ENCODE measurements at regions not wholly inside any gene's neighbourhood (a gene's known extent, or its start where the extent isn't known, plus 50 kb on each side); places are given as distances from the start of the nearest gene placed in this dataset.

DNA sequence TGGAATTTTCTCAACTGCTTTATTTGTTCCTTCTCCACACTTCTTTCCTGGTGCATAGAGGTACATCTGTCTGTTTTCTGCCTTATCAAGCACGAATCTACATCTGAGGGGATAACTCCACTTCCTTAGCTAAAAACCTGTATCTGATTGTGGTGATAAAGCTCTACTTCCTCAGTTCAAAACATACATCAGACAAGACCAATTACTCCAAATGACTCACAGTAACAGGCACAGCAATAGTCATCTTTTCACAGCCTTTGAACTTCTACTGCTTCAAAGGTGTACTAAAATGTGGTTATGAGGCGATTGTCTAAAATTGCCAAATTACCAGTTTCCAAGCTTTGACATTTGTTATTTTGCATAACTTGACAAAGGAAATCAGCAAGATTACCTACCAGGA, 803.6 kb upstream of the ZEB2 start:
- DNase-seq (ENCODE audit: low read depth, low spot score) = no peak

DNA sequence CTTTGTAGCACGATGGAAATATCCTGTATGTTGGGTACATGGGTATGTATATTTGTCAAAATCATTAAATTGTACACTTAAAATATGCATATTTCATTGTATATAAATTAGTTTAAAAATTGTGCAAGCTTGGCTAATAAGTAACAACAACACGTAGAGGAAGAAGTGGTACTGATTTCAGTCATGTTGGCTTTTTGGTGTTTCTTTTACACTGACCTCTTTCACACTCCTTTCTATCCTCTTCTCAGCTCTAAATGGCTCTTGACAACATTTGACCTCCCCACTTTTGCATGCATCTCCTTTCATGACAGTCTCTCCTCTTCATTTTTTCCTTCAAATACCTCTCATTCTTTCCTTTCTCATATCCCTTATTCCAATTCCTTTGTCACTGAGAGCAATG, 801.4 kb upstream of the ZEB2 start:
- DNase-seq (ENCODE audit: low read depth, low spot score) = no peak

DNA sequence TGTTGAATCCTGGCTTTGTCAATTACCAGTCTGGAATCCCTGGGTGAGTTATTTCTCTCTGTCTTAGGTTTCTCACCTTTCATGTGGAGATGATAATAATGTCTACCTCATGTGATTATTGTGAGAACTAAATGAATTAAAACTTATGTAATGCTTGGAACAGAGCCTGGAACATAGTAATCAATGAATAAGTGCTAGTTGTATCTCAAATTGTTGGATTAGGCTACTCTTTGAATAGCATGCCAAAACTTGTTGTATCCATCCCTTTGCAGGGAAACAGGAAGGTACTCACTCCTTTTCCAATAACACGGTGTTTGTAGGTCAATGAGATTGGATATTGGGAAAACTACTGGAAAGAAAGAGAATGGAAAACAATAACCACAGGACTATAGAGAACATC, 796.6 kb upstream of the ZEB2 start:
- no peak for DNase-seq (ENCODE audit: low read depth, low spot score)

DNA sequence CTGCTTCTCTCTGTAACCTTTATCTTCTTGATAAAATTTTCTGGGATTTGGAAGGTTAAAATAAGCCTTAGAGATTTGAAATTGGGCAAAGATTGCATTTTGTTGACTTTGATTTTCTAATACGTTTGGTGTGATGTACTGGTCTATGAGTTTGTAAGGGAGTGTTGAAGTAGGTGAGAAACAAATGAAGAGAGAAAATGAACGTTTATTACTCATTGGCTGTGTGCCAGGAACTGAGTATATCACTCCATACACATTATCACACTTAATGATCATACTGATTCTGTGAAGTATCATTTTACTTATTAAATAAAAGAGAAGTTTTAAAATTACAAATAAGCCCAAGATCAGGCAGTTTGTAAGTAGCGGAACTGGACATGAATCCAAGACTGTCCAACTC, 795.1 kb upstream of the ZEB2 start:
- DNase-seq (ENCODE audit: low read depth, low spot score) = no peak

DNA sequence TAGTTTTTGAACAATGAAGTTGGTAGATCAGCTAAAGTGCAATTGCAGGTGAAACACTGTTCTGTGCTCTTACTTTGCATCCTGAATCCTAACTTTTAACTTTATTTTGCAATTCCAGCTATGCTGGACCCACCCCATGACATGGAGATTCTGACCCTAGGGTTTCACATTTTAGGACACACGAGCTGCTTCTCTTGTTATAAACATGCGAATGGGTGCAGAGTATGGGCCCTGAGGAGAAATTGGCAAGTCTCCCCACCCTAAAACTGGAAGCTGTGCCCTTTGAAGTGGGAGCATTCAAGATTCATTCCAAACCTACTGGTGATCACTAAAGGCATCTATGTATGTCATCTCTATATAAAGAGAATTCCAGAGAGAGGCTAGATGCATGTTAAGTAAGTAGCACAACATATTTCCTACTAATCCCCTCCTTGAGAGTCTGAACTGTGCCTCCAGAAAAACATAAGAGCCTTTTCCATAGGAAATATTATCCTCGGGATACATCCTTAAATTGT, 794.3 kb upstream of the ZEB2 start:
- no peak for DNase-seq (ENCODE audit: low read depth, low spot score)

DNA sequence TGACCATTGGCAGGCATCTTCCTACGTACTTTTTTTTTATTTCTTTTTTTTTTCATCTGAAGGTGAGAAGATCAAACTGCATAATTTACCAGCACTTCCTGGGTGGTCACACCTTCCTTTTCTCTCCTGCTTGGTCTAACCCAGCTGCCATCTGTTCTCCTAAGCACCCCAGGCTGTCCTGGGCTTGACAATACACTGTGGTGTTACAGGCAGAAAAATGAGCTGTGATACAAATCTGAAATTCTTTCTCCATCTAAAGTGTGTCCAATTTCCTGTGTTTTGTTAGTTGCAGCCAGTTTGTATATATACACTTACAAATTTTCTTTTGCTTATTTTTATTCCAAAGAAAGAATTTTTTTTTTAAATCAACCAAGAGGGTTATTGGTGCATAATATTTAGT, 786.0 kb upstream of the ZEB2 start:
- no peak for DNase-seq (ENCODE audit: low read depth, low spot score)

DNA sequence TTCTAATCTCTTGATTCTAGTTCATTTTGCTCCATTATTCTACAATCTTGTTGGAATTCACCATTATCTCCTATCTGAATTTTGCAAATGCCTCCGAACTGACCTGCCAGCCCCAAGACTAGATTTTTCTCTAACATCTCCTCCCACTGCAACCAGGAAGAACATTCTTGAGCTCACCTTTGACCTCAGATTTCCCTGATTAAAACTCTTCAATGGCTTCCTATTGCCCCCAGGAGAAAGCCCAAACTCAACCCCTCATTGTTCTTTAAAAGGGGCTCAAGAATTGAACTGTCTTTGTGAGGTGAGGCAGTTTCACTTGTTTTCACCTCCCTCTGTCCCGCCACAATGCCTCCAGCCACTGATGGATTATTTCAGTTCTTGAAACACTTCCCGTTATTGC, 784.6 kb upstream of the ZEB2 start:
- DNase-seq (ENCODE audit: low read depth, low spot score) = no peak

DNA sequence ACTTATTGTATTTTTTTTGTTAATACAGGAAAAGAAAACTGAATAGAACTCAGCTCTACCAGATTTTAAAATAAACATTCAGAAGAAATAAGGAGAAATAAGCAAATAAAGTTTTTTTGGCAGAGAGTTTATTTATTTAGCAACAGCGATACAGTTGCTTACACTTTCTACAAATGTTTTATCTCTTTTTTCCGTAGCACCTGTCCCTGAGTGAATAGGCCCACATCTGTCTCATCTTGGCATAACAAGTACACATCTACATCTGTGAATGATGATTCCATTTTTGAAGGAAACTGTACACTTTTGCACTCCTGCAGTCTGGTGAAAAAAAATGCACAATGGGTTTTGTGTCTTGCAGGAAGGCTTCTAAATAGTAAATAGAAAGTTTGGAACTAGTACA, 783.6 kb upstream of the ZEB2 start:
- DNase-seq (ENCODE audit: low read depth, low spot score) = no peak

DNA sequence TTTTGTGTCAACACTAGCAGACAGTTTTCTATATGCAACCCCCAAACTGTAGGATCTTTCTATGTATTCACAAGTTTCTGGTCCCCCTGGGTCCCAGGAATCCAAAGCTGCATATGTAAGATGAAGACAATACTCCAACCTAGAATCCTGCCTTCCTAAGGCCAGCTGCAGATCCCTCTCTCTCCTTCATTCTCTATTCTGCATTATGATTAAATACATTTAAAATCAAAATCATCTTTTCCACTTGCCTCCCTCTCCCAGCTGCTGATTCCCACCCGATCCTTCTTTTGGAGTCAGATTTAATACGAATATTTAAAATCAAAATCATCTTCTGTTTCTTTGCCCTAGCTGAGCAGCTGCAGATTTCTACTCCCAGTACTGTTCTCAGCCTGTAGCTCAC, 783.0 kb upstream of the ZEB2 start:
- DNase-seq (ENCODE audit: low read depth, low spot score) = no peak

DNA sequence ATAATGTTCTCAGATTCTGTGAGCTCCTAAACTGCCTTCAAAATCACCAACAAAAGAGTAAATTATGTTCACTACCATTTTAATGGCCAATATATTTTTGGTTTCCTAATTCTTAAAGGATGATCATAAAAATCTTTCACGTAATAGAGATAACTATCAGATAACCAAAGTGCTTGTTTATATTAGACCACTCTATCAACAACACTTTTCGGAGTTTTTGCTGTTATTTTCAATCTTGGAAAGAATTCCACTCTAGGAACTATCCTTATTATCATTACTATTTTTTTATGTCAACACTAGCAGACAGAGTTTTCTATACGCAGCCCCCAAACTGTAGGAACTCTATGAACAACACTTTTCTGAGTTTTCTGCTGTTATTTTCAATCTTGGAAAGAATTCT, 782.5 kb upstream of the ZEB2 start:
- no peak for DNase-seq (ENCODE audit: low read depth, low spot score)

DNA sequence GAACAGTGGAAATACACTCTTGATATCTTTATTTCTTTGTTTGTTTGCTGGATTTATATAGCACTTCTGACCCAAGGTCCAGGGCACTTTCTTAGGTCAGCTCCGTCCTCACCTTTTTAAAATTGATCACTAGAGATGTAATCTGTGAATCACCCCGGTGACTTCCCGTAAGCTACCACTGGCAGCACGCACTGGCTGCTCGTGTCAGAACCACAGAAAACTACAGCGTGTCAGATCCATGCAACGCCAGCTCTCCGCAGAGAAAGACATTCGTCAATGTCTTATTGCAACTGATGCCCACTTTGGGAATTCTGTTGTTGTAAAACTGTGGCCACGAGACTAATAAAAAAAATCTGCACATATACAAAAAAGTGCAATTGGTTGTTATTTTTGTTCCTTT, 779.4 kb upstream of the ZEB2 start:
- no peak for DNase-seq (ENCODE audit: low read depth, low spot score)

DNA sequence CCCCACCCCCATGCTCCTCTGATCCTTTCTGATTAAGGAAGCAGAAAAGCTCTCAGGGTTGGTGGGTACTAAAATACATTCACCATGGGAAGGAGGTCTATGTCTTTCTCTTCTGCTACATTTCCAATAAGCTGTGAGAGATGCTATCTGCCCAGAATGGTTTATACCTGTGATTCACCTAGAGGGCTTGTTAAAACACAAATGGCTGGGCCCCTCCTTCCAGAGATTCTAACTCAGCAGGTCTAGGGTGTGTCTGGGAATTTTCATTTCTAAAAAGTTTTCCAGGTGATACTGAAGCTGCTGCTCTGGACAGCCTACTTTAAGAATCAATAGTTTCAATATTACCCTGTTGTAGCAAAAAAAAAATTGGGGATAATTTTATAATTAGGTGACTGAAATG, 772.2 kb upstream of the ZEB2 start:
- DNase-seq (ENCODE audit: low read depth, low spot score) = no peak

DNA sequence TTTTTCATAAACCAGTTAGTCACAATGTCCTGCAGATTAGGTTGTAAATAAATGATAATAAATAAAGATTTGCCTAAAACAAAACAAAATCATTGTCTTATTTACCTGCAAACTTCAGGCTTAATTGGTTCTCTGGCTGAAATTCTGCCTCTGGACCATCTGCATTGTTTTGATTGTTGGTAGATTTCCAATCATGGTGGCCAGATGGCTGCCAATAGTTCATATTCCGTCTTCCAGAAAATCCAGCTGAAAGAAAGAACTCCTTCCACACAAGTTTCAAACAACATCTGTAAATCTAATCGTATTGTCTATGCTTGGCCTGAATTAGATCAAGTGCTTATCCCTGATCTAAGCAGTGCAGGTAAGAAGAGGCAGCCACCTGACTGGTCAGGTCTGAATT, 771.1 kb upstream of the ZEB2 start:
- DNase-seq (ENCODE audit: low read depth, low spot score) = no peak

DNA sequence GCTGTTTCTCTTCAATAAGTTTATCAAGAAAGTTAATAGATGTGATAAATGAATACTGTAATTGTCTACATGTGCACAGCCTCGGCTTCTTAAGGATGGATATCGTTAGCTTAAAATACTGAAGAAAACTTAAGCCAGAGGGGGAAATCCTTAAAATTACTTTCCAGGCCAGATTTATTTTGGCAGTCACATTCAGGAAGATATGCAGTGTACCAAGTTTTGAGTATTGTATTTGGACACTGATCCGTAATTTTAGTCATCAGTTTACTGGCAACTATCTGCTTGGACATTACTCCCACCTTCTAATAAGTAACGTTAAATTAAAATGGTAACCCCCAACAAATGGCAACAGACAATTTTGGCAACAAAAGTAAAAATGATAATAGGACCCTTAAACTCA, 770.0 kb upstream of the ZEB2 start:
- no peak for DNase-seq (ENCODE audit: low read depth, low spot score)

DNA sequence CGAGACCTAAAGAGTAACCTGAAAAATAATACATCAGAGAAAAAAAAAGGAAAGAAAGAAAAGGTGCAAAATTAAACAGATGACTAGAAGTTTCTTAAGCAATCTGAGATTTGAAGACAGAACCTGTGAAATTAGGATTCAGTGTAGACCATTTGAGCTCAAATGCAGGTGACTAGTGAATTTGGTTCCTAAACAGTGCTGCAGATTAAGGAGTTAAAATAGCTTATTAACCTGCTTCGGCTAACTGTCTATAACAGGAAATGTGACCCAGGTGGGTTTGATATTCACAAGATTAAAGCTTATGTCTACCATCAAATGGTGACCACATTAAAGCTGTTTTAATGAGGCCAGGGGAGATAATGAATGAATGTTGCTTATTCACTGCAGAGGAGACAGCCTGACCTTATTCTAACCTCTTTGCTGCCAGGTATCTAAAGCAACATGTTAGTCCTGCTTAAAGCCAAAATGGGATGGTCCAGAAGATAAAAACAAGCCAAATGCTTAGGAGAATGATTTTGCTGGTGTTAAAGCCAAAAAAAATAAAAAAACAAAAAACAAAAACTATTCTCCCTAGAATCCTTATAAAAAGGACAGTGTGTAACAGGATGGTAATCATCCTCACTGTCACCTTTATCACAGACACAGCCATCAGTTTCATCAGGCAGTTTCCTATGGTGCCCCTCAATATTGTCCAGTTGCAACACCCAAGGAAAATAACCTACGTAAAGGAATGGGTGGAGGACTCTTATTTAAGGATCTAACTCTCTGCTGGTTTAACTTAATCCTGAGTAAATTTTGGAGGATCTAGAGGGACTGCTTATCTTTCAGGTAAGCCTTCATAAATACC, 769.0 kb upstream of the ZEB2 start:
- DNase-seq (ENCODE audit: low read depth, low spot score) = no peak

DNA sequence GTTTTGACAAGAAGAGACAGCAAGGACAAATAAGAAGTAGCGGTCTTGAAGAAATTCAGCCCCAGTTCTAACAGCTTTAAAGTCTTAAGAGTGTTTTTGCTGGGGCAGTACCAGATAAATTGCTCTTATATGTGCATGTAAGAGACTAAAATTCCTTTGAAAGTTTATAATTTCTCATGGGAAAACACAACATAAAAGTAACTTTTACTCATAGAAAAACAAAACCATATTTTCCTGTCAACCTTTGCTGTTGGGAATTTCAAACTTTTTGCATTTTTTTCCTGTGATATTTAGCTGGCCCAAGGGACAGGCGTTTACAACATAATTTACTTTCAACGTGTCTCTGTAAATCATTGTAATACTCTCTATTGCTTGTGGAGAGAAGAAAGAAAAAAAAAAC, 767.8 kb upstream of the ZEB2 start:
- no peak for DNase-seq (ENCODE audit: low read depth, low spot score)

DNA sequence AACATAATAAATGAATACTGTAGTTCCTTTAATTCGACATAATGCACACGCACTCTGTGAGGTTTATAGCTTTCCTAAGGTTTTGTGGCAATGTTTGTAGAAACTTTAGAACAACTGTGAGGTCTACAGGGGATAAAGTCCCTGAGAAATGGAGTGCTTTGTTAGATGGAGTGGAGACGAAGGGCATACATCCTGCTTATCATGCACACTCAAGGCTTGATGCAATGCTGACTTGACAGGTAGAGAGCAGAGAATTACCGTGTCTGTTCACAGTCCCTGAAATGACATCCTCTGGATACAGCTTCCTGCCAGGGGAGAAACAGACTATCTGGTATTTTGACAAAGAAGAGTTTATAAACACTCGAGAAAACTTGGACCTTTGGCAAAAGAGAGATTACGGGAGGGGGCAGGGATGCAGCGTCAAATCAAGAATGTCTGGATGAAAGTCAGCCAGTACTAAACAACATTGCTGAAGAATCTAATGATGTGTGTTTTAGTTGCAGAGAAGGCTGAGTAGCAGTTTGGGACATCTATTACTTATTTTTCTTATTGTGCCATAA, 766.9 kb upstream of the ZEB2 start:
- no peak for DNase-seq (ENCODE audit: low read depth, low spot score)

DNA sequence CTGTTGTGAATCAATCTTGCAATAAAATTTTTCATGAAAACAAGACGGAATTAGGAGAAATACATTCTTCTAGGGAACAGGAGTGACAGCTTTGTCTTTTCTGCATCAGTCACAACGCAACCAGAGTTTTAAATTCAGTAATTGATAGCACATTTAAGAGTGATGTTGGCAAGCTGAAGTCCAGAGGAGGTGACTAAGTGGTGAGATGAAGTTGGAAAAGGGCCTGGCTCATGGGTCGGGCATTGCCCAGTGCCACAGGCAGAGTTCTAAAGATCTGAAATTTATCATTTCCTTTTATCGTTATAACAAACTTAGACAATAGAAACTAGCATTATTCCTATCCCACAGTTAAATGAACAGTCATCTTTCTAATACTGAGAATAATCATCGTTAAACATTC, 764.6 kb upstream of the ZEB2 start:
- no peak for DNase-seq (ENCODE audit: low read depth, low spot score)

DNA sequence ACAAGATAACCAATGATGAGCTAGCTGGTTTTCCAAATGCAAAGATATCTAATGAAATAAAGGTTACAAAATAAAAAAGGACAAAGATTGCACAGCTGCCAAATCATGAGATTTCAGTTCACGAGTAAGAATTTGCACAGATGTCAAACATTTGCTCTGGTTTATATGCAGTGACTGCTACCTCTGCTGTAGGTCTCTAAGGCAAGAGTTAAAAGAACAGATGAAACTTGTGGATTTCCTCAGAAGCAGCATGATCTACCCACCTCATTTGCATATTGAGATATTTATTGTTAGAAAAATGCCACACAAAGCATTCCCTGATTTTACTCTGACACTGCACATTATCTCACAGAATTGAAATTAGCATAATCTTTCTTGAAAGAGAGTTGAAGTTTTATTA, 763.2 kb upstream of the ZEB2 start:
- no peak for DNase-seq (ENCODE audit: low read depth, low spot score)

DNA sequence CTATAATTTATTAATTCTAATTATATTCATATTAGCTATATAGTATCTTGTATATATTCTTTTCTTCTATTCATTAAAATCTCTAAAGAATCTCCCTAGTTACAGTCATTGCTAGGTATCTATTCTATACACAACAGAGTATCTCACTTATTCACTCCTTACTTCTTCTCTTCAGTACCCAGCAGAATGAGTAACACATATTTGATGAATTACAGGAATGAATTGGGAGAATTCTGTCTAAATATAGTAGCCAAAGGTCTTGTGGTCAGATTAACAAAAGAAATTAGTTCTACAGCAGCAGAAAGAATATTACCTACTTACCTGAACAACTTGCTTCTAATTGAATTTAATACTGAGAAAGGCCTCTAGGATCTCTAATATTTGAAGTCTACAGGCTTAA, 758.0 kb upstream of the ZEB2 start:
- DNase-seq (ENCODE audit: low read depth, low spot score) = no peak

DNA sequence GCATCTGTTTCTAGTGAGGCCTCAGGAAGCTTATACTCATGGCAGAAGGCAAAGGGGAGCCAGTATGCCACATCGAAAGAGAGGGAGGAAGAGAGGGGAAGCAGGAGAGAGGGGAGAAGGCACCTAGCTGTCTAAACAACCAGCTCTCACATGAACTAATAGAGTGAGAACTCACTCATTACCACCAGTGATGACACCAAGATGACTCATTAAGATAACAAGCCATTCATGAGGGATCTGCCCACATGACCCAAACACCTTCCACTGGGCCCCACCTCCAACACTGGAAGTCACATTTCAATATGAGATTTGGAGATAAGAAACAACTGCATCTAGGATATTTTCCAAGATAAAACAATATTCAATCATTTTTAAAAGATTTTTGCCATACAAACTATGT, 753.9 kb upstream of the ZEB2 start:
- no peak for DNase-seq (ENCODE audit: low read depth, low spot score)

DNA sequence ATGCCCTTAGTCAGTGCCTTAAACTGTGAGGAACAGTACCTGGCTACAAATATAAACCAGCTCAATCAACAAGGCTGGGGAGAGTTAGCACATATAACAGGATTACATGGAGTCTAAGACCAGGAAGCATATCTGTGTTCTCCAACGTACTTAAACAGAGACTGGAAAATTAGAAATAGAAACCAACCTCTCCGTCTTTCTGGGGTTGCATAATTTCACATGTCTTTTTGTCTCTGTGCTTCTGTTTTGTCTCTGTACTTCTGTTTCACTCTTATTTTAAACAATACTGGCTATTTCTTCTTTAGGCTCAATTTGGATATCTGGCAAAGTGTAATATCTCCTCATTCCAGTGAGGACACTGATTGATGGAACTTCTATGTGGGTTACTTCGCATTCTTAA, 749.0 kb upstream of the ZEB2 start:
- DNase-seq (ENCODE audit: low read depth, low spot score) = no peak

DNA sequence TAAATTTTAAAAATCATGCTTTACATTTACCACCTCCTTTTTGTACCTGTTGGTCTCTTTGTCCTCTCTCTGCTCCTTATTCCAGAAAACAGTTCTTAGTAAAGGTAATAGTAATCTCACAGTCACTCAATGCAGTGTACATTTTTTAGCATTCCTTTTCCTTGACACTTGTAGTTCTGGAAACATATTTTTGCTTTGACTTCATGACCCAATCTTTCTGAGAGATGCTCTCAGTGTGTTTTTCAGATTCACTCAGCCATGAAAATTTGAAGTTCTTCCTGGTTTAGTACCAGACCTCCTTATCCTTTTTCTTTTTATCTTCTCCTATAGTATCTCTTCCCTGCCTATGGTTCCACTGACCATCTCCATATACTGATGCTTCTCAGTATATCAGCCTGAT, 747.5 kb upstream of the ZEB2 start:
- DNase-seq (ENCODE audit: low read depth, low spot score) = no peak
